ENCODE measurements at regions not wholly inside any gene's neighbourhood (a gene's known extent, or its start where the extent isn't known, plus 50 kb on each side); places are given as distances from the start of the nearest gene placed in this dataset.

GRCh38 chr2:181341855-181342600 is 115.2 kb upstream of the ITGA4 start:
- H3K4me1 ChIP-seq (ENCODE audit: control insufficient read depth, insufficient read depth, low read length, unreplicated experiment), result no peaks in the 10 kb centered on the region
- no peak overlapping the region for H3K27ac ChIP-seq (ENCODE audit: low read depth, low read length)
- H3K36me3 ChIP-seq (ENCODE audit: insufficient read depth, low read length), result no peaks in the 10 kb centered on the region
- no peaks in the 10 kb centered on the region; the same call in 1 of the 2 replicates for H3K27me3 ChIP-seq (ENCODE audit: insufficient read depth, low read length)
- H2AFZ ChIP-seq (ENCODE audit: low read length, unreplicated experiment), result no peak overlapping the region
- no peaks in the 10 kb centered on the region for H3K79me2 ChIP-seq (ENCODE audit: control insufficient read depth, insufficient read depth, low read length, unreplicated experiment)
- H3K4me3 ChIP-seq (ENCODE audit: low read depth, low read length), result no peak overlapping the region

GRCh38 chr2:181348107-181348837 is 108.9 kb upstream of the ITGA4 start:
- Histone ChIP-seq H3K4me1 (ENCODE audit: control insufficient read depth, insufficient read depth, low read length, unreplicated experiment) (no peaks in the 10 kb centered on the region), H3K27ac (ENCODE audit: low read depth, low read length) (no peak overlapping the region), H3K4me3 (ENCODE audit: low read depth, low read length) (no peak overlapping the region), H3K79me2 (ENCODE audit: control insufficient read depth, insufficient read depth, low read length, unreplicated experiment) (no peaks in the 10 kb centered on the region), H2AFZ (ENCODE audit: low read length, unreplicated experiment) (no peak overlapping the region), H3K27me3 (ENCODE audit: insufficient read depth, low read length) (no peaks in the 10 kb centered on the region), H3K36me3 (ENCODE audit: insufficient read depth, low read length) (no peaks in the 10 kb centered on the region)

GRCh38 chr2:181352158-181352557 is 105.0 kb upstream of the ITGA4 start:
- no peaks in the 10 kb centered on the region for H3K79me2 ChIP-seq (ENCODE audit: control insufficient read depth, insufficient read depth, low read length, unreplicated experiment)
- no peak overlapping the region for H3K27ac ChIP-seq (ENCODE audit: low read depth, low read length)
- H3K4me3 ChIP-seq (ENCODE audit: low read depth, low read length), result no peak overlapping the region
- H3K4me1 ChIP-seq (ENCODE audit: control insufficient read depth, insufficient read depth, low read length, unreplicated experiment), result peaks cover 11% of the 10 kb centered on the region
- H2AFZ ChIP-seq (ENCODE audit: low read length, unreplicated experiment), result no peak overlapping the region
- no peaks in the 10 kb centered on the region for H3K27me3 ChIP-seq (ENCODE audit: insufficient read depth, low read length)
- no peaks in the 10 kb centered on the region for H3K36me3 ChIP-seq (ENCODE audit: insufficient read depth, low read length)

- no peak overlapping the region for H3K27ac ChIP-seq (ENCODE audit: low read depth, low read length)
- no peaks in the 10 kb centered on the region for H3K79me2 ChIP-seq (ENCODE audit: control insufficient read depth, insufficient read depth, low read length, unreplicated experiment)
- H3K27me3 ChIP-seq (ENCODE audit: insufficient read depth, low read length), result no peaks in the 10 kb centered on the region
- peaks cover 11% of the 10 kb centered on the region for H3K4me1 ChIP-seq (ENCODE audit: control insufficient read depth, insufficient read depth, low read length, unreplicated experiment)
- H3K36me3 ChIP-seq (ENCODE audit: insufficient read depth, low read length), result no peaks in the 10 kb centered on the region
- H3K4me3 ChIP-seq (ENCODE audit: low read depth, low read length), result no peak overlapping the region
- peak overlapping the region; percentile 4 for H2AFZ ChIP-seq (ENCODE audit: low read length, unreplicated experiment)
Observed at GRCh38 chr2:181354626-181355025, 102.6 kb upstream of the ITGA4 start.

- no peaks in the 10 kb centered on the region for H3K79me2 ChIP-seq (ENCODE audit: control insufficient read depth, insufficient read depth, low read length, unreplicated experiment)
Observed at GRCh38 chr2:181356526-181357130, 100.6 kb upstream of the ITGA4 start.

GRCh38 chr2:181357979-181358378 is 99.2 kb upstream of the ITGA4 start:
- H3K4me1 ChIP-seq (ENCODE audit: control insufficient read depth, insufficient read depth, low read length, unreplicated experiment), result peaks cover 11% of the 10 kb centered on the region

More at GRCh38 chr2:181356526-181357130, 100.6 kb upstream of the ITGA4 start:
- no peak overlapping the region for H3K27ac ChIP-seq (ENCODE audit: low read depth, low read length)
- H3K4me3 ChIP-seq (ENCODE audit: low read depth, low read length), result no peak overlapping the region
- no peak overlapping the region for H2AFZ ChIP-seq (ENCODE audit: low read length, unreplicated experiment)
- H3K4me1 ChIP-seq (ENCODE audit: control insufficient read depth, insufficient read depth, low read length, unreplicated experiment), result peaks cover 11% of the 10 kb centered on the region
- no peaks in the 10 kb centered on the region for H3K36me3 ChIP-seq (ENCODE audit: insufficient read depth, low read length)
- H3K27me3 ChIP-seq (ENCODE audit: insufficient read depth, low read length), result no peaks in the 10 kb centered on the region

GRCh38 chr2:181362561-181362960 is 94.6 kb upstream of the ITGA4 start:
- H2AFZ ChIP-seq (ENCODE audit: low read length, unreplicated experiment), result no peak overlapping the region
- H3K4me1 ChIP-seq (ENCODE audit: control insufficient read depth, insufficient read depth, low read length, unreplicated experiment), result no peaks in the 10 kb centered on the region
- H3K36me3 ChIP-seq (ENCODE audit: insufficient read depth, low read length), result no peaks in the 10 kb centered on the region
- no peak overlapping the region for H3K4me3 ChIP-seq (ENCODE audit: low read depth, low read length)
- no peaks in the 10 kb centered on the region for H3K27me3 ChIP-seq (ENCODE audit: insufficient read depth, low read length)
- no peaks in the 10 kb centered on the region for H3K79me2 ChIP-seq (ENCODE audit: control insufficient read depth, insufficient read depth, low read length, unreplicated experiment)
- no peak overlapping the region for H3K27ac ChIP-seq (ENCODE audit: low read depth, low read length)

More at GRCh38 chr2:181357979-181358378, 99.2 kb upstream of the ITGA4 start:
- no peaks in the 10 kb centered on the region for H3K27me3 ChIP-seq (ENCODE audit: insufficient read depth, low read length)
- H3K79me2 ChIP-seq (ENCODE audit: control insufficient read depth, insufficient read depth, low read length, unreplicated experiment), result no peaks in the 10 kb centered on the region
- no peak overlapping the region for H3K4me3 ChIP-seq (ENCODE audit: low read depth, low read length)
- H3K36me3 ChIP-seq (ENCODE audit: insufficient read depth, low read length), result no peaks in the 10 kb centered on the region
- no peak overlapping the region for H2AFZ ChIP-seq (ENCODE audit: low read length, unreplicated experiment)
- no peak overlapping the region for H3K27ac ChIP-seq (ENCODE audit: low read depth, low read length)

- H3K4me1 ChIP-seq (ENCODE audit: control insufficient read depth, insufficient read depth, low read length, unreplicated experiment), result no peaks in the 10 kb centered on the region
Observed at GRCh38 chr2:181363164-181363563, 94.0 kb upstream of the ITGA4 start.

GRCh38 chr2:181364492-181365170 is 92.6 kb upstream of the ITGA4 start:
- Histone ChIP-seq H3K36me3 (ENCODE audit: insufficient read depth, low read length) (no peaks in the 10 kb centered on the region), H2AFZ (ENCODE audit: low read length, unreplicated experiment) (peak overlapping the region; percentile 0), H3K27ac (ENCODE audit: low read depth, low read length) (no peak overlapping the region)

More at GRCh38 chr2:181363164-181363563, 94.0 kb upstream of the ITGA4 start:
- Histone ChIP-seq H2AFZ (ENCODE audit: low read length, unreplicated experiment) (no peak overlapping the region), H3K27me3 (ENCODE audit: insufficient read depth, low read length) (no peaks in the 10 kb centered on the region), H3K36me3 (ENCODE audit: insufficient read depth, low read length) (no peaks in the 10 kb centered on the region), H3K27ac (ENCODE audit: low read depth, low read length) (no peak overlapping the region), H3K79me2 (ENCODE audit: control insufficient read depth, insufficient read depth, low read length, unreplicated experiment) (no peaks in the 10 kb centered on the region), H3K4me3 (ENCODE audit: low read depth, low read length) (no peak overlapping the region)

GRCh38 chr2:181366675-181367175 is 90.5 kb upstream of the ITGA4 start:
- Histone ChIP-seq H3K4me1 (ENCODE audit: control insufficient read depth, insufficient read depth, low read length, unreplicated experiment) (peaks cover 5% of the 10 kb centered on the region), H3K4me3 (ENCODE audit: low read depth, low read length) (no peak overlapping the region), H3K27me3 (ENCODE audit: insufficient read depth, low read length) (no peaks in the 10 kb centered on the region), H3K79me2 (ENCODE audit: control insufficient read depth, insufficient read depth, low read length, unreplicated experiment) (no peaks in the 10 kb centered on the region), H2AFZ (ENCODE audit: low read length, unreplicated experiment) (no peak overlapping the region), H3K36me3 (ENCODE audit: insufficient read depth, low read length) (no peaks in the 10 kb centered on the region), H3K27ac (ENCODE audit: low read depth, low read length) (no peak overlapping the region)

More at GRCh38 chr2:181364492-181365170, 92.6 kb upstream of the ITGA4 start:
- no peak overlapping the region for H3K4me3 ChIP-seq (ENCODE audit: low read depth, low read length)
- no peaks in the 10 kb centered on the region for H3K4me1 ChIP-seq (ENCODE audit: control insufficient read depth, insufficient read depth, low read length, unreplicated experiment)
- no peaks in the 10 kb centered on the region for H3K27me3 ChIP-seq (ENCODE audit: insufficient read depth, low read length)
- no peaks in the 10 kb centered on the region for H3K79me2 ChIP-seq (ENCODE audit: control insufficient read depth, insufficient read depth, low read length, unreplicated experiment)
